H9 (cell line): ENCODE measurements at regions not wholly inside any gene's neighbourhood (a gene's known extent, or its start where the extent isn't known, plus 50 kb on each side); places are given as distances from the start of the nearest gene placed in this dataset.

ENCODE experiments used
- DNase-seq: peaks from one replicate; pipeline ENCODE4 v3.0.0-alpha.2; 2017
- H2AFZ ChIP-seq: one replicate; pipeline ENCODE4 v1.6.1; 2013; ENCODE audit warnings: mild to moderate bottlenecking, low read length, control low read depth, moderate library complexity
- H2AK5ac ChIP-seq: 2 replicates; pipeline ENCODE4 v1.6.1; 2013; ENCODE audit warnings: low read length, control low read depth, mixed read lengths; ENCODE audit not compliant: insufficient read length
- H2BK120ac ChIP-seq: one replicate; pipeline ENCODE4 v1.6.1; 2013; ENCODE audit warnings: low read depth, mild to moderate bottlenecking, low read length, control low read depth, inconsistent platforms; ENCODE audit not compliant: poor library complexity, severe bottlenecking
- H2BK12ac ChIP-seq: 2 replicates; pipeline ENCODE4 v1.6.1; 2013; ENCODE audit warnings: low read length, control low read depth, mixed read lengths, low read depth; ENCODE audit not compliant: insufficient read length
- H2BK15ac ChIP-seq: 2 replicates; pipeline ENCODE4 v1.6.1; 2013; ENCODE audit warnings: low read depth, low read length, control low read depth
- H2BK20ac ChIP-seq: one replicate; pipeline ENCODE4 v1.6.1; 2013; ENCODE audit warnings: low read depth, mild to moderate bottlenecking, low read length, control low read depth, inconsistent platforms; ENCODE audit not compliant: poor library complexity, severe bottlenecking
- H2BK5ac ChIP-seq: 2 replicates; pipeline ENCODE4 v1.6.1; 2013; ENCODE audit warnings: low read length, control low read depth, mixed read lengths; ENCODE audit not compliant: insufficient read length
- H3K14ac ChIP-seq: 2 replicates; pipeline ENCODE4 v1.6.1; 2013; ENCODE audit warnings: low read length, control low read depth; ENCODE audit not compliant: insufficient read depth
- H3K18ac ChIP-seq: 2 replicates; pipeline ENCODE4 v1.6.1; 2013; ENCODE audit warnings: low read depth, mild to moderate bottlenecking, mixed read lengths, low read length, control low read depth; ENCODE audit not compliant: insufficient read length
- H3K23ac ChIP-seq: 2 replicates; pipeline ENCODE4 v1.6.1; 2013; ENCODE audit warnings: low read length, control low read depth, mixed read lengths, low read depth; ENCODE audit not compliant: insufficient read length
- H3K23me2 ChIP-seq: 2 replicates; pipeline ENCODE4 v1.6.1; 2013; ENCODE audit warnings: low read depth, mild to moderate bottlenecking, mixed read lengths, low read length, control low read depth; ENCODE audit not compliant: insufficient read length, poor library complexity, severe bottlenecking
- H3K27ac ChIP-seq: 2 replicates; pipeline ENCODE4 v1.5.1; 2013; ENCODE audit warnings: low read length, control low read depth, mixed read lengths, low read depth; ENCODE audit not compliant: insufficient read length
- H3K27me3 ChIP-seq: 2 replicates; pipeline ENCODE4 v1.6.1; 2013; ENCODE audit warnings: low read length, control low read depth, inconsistent platforms; ENCODE audit not compliant: insufficient read depth
- H3K4ac ChIP-seq: 2 replicates; pipeline ENCODE4 v1.6.1; 2013; ENCODE audit warnings: low read depth, mild to moderate bottlenecking, control low read depth, inconsistent platforms, low read length, moderate library complexity
- H3K4me1 ChIP-seq: 2 replicates; pipeline ENCODE4 v1.6.1; 2013; ENCODE audit warnings: low read length, control low read depth, inconsistent platforms; ENCODE audit not compliant: insufficient read depth
- H3K4me2 ChIP-seq: 2 replicates; pipeline ENCODE4 v1.6.1; 2013; ENCODE audit warnings: low read length, control low read depth, mixed read lengths; ENCODE audit not compliant: insufficient read length, insufficient read depth
- H3K56ac ChIP-seq: 2 replicates; pipeline ENCODE4 v1.6.1; 2013; ENCODE audit warnings: low read depth, mild to moderate bottlenecking, mixed read lengths, low read length, control low read depth; ENCODE audit not compliant: insufficient read length
- H3K79me1 ChIP-seq: 2 replicates; pipeline ENCODE4 v1.6.1; 2013; ENCODE audit warnings: low read depth, mild to moderate bottlenecking, moderate library complexity, low read length, control low read depth, inconsistent platforms; ENCODE audit not compliant: insufficient read depth, poor library complexity, severe bottlenecking
- H3K79me2 ChIP-seq: 2 replicates; pipeline ENCODE4 v1.6.1; 2013; ENCODE audit warnings: low read length, control low read depth, inconsistent platforms; ENCODE audit not compliant: insufficient read depth
- H3K9ac ChIP-seq: 2 replicates; pipeline ENCODE4 v1.6.1; 2013; ENCODE audit warnings: low read length, control low read depth, mixed read lengths; ENCODE audit not compliant: insufficient read length; ENCODE audit errors: extremely low read depth
- H3K9me3 ChIP-seq: one replicate; pipeline ENCODE4 v1.6.1; 2013; ENCODE audit warnings: low read depth, low read length, inconsistent platforms; ENCODE audit not compliant: control insufficient read depth
- H3T11ph ChIP-seq: one replicate; pipeline ENCODE4 v1.6.1; 2013; ENCODE audit warnings: mild to moderate bottlenecking, low read length, control low read depth, inconsistent platforms
- H4K20me1 ChIP-seq: one replicate; pipeline ENCODE4 v1.6.1; 2013; ENCODE audit not compliant: control insufficient read depth, insufficient read length, insufficient read depth
- H4K5ac ChIP-seq: 2 replicates; pipeline ENCODE4 v1.6.1; 2013; ENCODE audit warnings: low read depth, mild to moderate bottlenecking, mixed read lengths, low read length, control low read depth; ENCODE audit not compliant: insufficient read length
- H4K8ac ChIP-seq: replicated peaks from 2 replicates; pipeline ENCODE4 v1.6.1; 2013; ENCODE audit warnings: low read length, control low read depth, mixed read lengths, low read depth; ENCODE audit not compliant: insufficient read length
- H4K91ac ChIP-seq: 2 replicates; pipeline ENCODE4 v1.6.1; 2013; ENCODE audit warnings: low read depth, mild to moderate bottlenecking, moderate library complexity, mixed read lengths, low read length, control low read depth; ENCODE audit not compliant: insufficient read length
- H3K27ac Mint-ChIP-seq, 3 experiments: 2 replicates in 2 of 3; 3 replicates in 1 of 3; pipeline ENCODE4 v1.8.0; 2020 to 2021; ENCODE audit warnings: mixed read lengths in 3 of 3, mild to moderate bottlenecking in 1 of 3, moderate library complexity in 1 of 3
- H3K27me3 Mint-ChIP-seq: 2 replicates; pipeline ENCODE4 v1.8.0; 2021; ENCODE audit warnings: low read depth, mild to moderate bottlenecking, moderate library complexity, mixed read lengths
- H3K36me3 Mint-ChIP-seq, 3 experiments: 2 replicates in 2 of 3; 3 replicates in 1 of 3; pipeline ENCODE4 v1.8.0; 2020 to 2021; ENCODE audit warnings: low read depth in 3 of 3, mixed read lengths in 3 of 3; ENCODE audit not compliant: insufficient read depth in 1 of 3
- H3K4me1 Mint-ChIP-seq, 2 experiments: 2 replicates each; pipeline ENCODE4 v1.8.0; 2020; ENCODE audit warnings: mixed read lengths in 2 of 2
- H3K4me3 Mint-ChIP-seq, 2 experiments: 2 replicates in 1 of 2; 3 replicates in 1 of 2; pipeline ENCODE4 v1.8.0; 2020 to 2021; ENCODE audit warnings: mild to moderate bottlenecking in 2 of 2, mixed read lengths in 2 of 2, moderate library complexity in 1 of 2
- H3K9me3 Mint-ChIP-seq, 2 experiments: 2 replicates in 1 of 2; 3 replicates in 1 of 2; pipeline ENCODE4 v1.8.0; 2020; ENCODE audit warnings: mild to moderate bottlenecking in 2 of 2, mixed read lengths in 2 of 2, moderate library complexity in 1 of 2
- WGBS: extraction: QIAGEN DNeasy Blood & Tissue Kit; methylation state at CpG from one replicate; pipeline ENCODE4 v1.1.7; 2013; ENCODE audit warnings: missing lambda C conversion rate, low lambda C conversion rate, mixed read lengths; ENCODE audit not compliant: insufficient read length; ENCODE audit errors: extremely low coverage; 5-methylcytosine and 5-hydroxymethylcytosine counted together
- TF ChIP-seq, protein P1 (sequence below): fragments of 200-600 bp; sonication (generic); conservative IDR thresholded peaks from 3 replicates; pipeline ENCODE4 v1.8.0; 2021; ENCODE audit warnings: antibody characterized with exemption, mild to moderate bottlenecking

DNA sequence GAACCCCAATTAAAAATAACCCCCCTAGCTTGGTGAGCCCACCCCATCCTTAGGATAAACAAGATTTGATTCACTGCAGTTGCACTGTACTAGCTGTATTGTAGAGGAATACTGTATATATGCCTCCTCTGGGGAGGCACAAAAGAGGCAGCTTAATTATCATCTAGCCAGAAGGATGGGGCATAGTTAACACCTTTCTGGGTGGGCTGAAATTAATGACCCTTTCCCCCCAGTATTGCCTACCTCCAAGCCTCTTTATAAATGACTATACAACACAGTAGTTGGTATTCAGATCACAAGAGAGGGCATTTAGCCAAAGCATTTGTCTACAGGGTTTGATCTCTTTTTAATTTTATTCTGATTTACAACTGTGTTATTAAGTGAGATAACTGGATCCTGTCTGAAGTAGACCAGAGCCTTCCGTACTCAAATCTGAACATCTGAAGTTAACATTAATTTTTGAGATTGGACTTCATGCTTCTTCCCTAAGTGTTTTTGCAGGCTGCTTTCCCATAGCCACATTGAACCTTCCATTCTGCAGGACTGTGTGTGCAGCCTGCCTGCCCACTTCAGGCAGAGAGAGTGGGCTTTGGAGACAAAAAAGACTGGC, 807.0 kb upstream of the ARRDC4 start:
- Histone ChIP-seq H3K9me3 (no peaks in the 10 kb centered on the region), H4K91ac (no peak overlapping the region), H2AFZ (no peak overlapping the region), H2BK120ac (no peak overlapping the region), H2AK5ac (no peak overlapping the region), H3K4ac (no peak overlapping the region), H3K23me2 (no peaks in the 10 kb centered on the region), H2BK5ac (no peak overlapping the region), H3K27ac (no peak overlapping the region), H4K5ac (no peak overlapping the region), H4K20me1 (no peaks in the 10 kb centered on the region), H4K8ac (no peak overlapping the region), H3K18ac (no peak overlapping the region), H3T11ph (no peak overlapping the region), H3K79me1 (no peaks in the 10 kb centered on the region), H3K4me1 (no peaks in the 10 kb centered on the region), H2BK15ac (no peak overlapping the region), H2BK12ac (no peak overlapping the region), H3K14ac (no peak overlapping the region), H3K23ac (no peak overlapping the region), H3K56ac (no peak overlapping the region), H3K27me3 (no peaks in the 10 kb centered on the region), H2BK20ac (no peak overlapping the region), H3K4me2 (no peak overlapping the region), H3K9ac (no peak overlapping the region), H3K79me2 (no peaks in the 10 kb centered on the region)
- Mint-ChIP-seq H3K36me3 (no peaks in the 10 kb centered on the region), H3K27me3 (no peaks in the 10 kb centered on the region), H3K27ac (no peak overlapping the region), H3K9me3 (no peaks in the 10 kb centered on the region), H3K4me1 (no peaks in the 10 kb centered on the region), H3K4me3 (no peak overlapping the region)
- TF ChIP-seq, protein P1, sequence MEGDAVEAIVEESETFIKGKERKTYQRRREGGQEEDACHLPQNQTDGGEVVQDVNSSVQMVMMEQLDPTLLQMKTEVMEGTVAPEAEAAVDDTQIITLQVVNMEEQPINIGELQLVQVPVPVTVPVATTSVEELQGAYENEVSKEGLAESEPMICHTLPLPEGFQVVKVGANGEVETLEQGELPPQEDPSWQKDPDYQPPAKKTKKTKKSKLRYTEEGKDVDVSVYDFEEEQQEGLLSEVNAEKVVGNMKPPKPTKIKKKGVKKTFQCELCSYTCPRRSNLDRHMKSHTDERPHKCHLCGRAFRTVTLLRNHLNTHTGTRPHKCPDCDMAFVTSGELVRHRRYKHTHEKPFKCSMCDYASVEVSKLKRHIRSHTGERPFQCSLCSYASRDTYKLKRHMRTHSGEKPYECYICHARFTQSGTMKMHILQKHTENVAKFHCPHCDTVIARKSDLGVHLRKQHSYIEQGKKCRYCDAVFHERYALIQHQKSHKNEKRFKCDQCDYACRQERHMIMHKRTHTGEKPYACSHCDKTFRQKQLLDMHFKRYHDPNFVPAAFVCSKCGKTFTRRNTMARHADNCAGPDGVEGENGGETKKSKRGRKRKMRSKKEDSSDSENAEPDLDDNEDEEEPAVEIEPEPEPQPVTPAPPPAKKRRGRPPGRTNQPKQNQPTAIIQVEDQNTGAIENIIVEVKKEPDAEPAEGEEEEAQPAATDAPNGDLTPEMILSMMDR = no peak
- WGBS = no CpG with 5 or more reads among the region's 1 CpG
- DNase-seq = no peak
